GM10266 (cell line): ENCODE measurements at regions not wholly inside any gene's neighbourhood (a gene's known extent, or its start where the extent isn't known, plus 50 kb on each side); places are given as distances from the start of the nearest gene placed in this dataset.

ENCODE experiments used
- DNase-seq: peaks from one replicate; pipeline ENCODE4 v3.0.0; 2012; ENCODE audit errors: extremely low spot score
- TF ChIP-seq, protein P1 (sequence below): IDR thresholded peaks from 2 replicates; pipeline ENCODE4 v1.5.1; 2012; ENCODE audit warnings: mild to moderate bottlenecking, low read depth; ENCODE audit not compliant: control insufficient read depth, insufficient read depth; ENCODE audit errors: missing control alignments

- TF ChIP-seq, protein P1, sequence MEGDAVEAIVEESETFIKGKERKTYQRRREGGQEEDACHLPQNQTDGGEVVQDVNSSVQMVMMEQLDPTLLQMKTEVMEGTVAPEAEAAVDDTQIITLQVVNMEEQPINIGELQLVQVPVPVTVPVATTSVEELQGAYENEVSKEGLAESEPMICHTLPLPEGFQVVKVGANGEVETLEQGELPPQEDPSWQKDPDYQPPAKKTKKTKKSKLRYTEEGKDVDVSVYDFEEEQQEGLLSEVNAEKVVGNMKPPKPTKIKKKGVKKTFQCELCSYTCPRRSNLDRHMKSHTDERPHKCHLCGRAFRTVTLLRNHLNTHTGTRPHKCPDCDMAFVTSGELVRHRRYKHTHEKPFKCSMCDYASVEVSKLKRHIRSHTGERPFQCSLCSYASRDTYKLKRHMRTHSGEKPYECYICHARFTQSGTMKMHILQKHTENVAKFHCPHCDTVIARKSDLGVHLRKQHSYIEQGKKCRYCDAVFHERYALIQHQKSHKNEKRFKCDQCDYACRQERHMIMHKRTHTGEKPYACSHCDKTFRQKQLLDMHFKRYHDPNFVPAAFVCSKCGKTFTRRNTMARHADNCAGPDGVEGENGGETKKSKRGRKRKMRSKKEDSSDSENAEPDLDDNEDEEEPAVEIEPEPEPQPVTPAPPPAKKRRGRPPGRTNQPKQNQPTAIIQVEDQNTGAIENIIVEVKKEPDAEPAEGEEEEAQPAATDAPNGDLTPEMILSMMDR, result no peak
- no peak for DNase-seq
Observed at GRCh38 chr1:110727246-110727645, 52.5 kb upstream of the KCNA3 start.

- TF ChIP-seq, protein P1, result no peak
- peak; percentile 62 for DNase-seq
Observed at GRCh38 chr1:110726755-110727154, 52.0 kb upstream of the KCNA3 start.
